GM13977 (cell line): ENCODE measurements at regions not wholly inside any gene's neighbourhood (a gene's known extent, or its start where the extent isn't known, plus 50 kb on each side); places are given as distances from the start of the nearest gene placed in this dataset.

Source experiments
- DNase-seq: peaks from one replicate; pipeline ENCODE4 v3.0.0; 2012; ENCODE audit warnings: low spot score
- in situ Hi-C: fragments of 300-500 bp; cut with MboI; formaldehyde crosslinking; loops from one replicate; pipeline ENCODE4 v1.12.0; 2022; ENCODE audit warnings: low sequenced_read_pairs, low pct_unique_long_range_greater_than_20kb, mixed read lengths, inconsistent platforms; ENCODE audit not compliant: unreplicated experiment
- TF ChIP-seq, protein P1 (sequence below): IDR thresholded peaks from 2 replicates; pipeline ENCODE4 v1.5.1; 2012; ENCODE audit warnings: mild to moderate bottlenecking, control low read depth; ENCODE audit not compliant: insufficient read depth; ENCODE audit errors: extremely low read depth, missing control alignments

DNA sequence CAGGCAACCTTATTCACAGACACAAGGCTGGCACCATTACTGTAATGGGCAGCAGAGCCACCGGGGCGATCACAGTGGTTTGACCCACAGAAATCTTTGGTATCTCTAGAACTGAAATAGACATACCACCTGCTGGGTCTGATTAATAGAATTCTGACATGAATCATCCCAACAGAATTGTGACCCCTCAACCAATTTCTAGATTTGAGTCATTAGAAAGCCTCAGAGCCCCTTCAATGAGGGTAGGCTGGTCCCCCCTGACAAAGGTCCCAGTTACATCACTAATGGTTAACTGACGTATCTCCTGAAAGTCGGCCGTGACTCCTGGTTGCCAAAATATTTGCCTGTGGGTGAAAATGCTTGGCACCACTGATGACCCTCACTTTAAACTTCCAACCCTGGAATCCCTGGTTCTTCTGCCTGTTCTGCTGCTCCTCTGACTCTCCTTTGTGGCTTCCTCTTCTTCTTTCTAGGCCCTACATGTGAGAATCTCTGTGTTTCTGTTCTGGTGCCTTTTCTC, 124.9 kb upstream of the ARID1B start:
- in situ Hi-C loops = no loop called here
- peak; percentile 48 for DNase-seq
- TF ChIP-seq, protein P1, sequence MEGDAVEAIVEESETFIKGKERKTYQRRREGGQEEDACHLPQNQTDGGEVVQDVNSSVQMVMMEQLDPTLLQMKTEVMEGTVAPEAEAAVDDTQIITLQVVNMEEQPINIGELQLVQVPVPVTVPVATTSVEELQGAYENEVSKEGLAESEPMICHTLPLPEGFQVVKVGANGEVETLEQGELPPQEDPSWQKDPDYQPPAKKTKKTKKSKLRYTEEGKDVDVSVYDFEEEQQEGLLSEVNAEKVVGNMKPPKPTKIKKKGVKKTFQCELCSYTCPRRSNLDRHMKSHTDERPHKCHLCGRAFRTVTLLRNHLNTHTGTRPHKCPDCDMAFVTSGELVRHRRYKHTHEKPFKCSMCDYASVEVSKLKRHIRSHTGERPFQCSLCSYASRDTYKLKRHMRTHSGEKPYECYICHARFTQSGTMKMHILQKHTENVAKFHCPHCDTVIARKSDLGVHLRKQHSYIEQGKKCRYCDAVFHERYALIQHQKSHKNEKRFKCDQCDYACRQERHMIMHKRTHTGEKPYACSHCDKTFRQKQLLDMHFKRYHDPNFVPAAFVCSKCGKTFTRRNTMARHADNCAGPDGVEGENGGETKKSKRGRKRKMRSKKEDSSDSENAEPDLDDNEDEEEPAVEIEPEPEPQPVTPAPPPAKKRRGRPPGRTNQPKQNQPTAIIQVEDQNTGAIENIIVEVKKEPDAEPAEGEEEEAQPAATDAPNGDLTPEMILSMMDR = no peak

DNA sequence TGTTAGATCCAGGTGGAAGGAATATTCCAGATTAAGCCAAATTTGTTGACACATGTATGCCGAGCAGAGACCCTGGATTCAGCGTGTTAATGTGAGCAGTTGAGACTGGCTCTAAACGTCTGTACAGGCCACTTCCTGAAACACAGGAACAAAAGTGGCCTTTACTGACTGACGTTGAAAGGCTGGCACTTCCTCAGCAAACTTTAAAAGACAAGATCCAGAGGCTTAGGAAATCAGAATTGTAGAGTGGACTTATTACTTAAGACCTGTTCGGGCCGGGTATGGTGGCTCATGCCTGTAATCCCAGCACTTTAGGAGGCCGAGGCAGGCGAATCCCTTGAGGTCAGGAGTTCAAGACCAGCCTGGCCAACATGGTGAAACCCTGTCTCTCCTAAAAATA, 125.7 kb upstream of the ARID1B start:
- no peak for DNase-seq
- TF ChIP-seq, protein P1 = no peak
- in situ Hi-C loops = no loop called here

DNA sequence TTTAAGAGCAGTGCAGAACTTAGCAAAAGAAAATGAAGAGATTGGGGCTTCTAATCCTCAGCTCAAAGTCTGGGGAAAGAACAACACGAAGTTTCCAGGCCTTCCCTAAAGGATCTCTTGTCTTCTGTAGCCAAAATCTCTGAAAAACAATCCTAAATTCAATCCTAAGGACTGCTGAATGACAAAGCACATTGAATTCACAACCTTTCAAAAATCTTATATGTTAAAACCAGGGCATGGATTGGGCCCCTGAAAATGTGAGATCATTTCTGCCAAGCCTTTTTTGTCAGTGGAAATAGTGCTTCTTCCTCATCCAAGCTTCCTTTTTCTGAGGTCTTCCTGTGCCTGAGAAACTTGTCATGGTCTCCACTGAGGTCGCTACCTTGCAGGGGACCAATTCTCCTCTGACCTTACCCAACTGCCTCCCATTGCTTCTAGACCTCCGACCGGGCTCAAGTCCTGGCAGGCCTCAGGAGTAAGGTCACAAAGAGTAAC, 126.2 kb upstream of the ARID1B start:
- in situ Hi-C loops = no loop called here
- TF ChIP-seq, protein P1 = no peak
- DNase-seq = no peak

DNA sequence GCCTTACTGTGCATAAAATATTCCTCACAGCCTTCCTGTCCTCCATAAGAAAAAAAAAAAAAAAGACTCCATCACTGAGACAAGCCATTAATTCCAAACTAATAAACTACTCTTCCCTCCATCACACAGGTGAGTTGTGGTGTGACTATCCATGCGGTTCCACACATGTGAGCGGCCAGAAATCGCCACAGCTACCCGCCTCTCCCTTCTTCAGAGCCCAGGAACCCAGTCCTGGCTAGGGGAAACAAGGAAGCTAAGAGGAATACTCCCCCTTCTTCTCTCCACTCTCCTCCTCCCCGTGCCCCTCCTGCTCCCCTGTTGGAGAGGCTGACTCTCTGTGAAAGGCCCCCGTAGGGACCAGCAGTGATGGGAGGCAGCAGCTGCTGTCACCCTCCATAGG, 128.6 kb upstream of the ARID1B start:
- in situ Hi-C loops = no loop called here
- DNase-seq = no peak
- TF ChIP-seq, protein P1 = no peak

DNA sequence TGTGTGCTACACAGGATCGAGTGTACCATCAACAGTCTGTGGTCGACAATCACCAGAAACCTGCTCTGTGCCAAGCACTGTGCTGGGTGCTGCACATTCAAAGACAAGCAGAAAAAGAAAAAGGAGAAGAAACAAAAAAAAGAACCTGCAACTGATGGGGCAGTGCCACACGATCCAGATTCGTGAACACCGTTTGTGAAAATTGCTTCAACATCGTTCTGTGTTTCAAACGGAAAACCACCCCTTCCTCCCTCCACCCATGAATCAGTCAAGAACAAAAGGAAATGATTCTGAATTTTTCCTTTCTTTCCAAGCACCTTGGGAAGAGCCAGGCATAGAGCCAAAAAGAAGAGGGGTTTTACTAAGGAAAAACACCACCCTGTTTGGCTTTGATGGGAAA, 129.2 kb upstream of the ARID1B start:
- TF ChIP-seq, protein P1 = no peak
- in situ Hi-C loops = no loop called here

DNA sequence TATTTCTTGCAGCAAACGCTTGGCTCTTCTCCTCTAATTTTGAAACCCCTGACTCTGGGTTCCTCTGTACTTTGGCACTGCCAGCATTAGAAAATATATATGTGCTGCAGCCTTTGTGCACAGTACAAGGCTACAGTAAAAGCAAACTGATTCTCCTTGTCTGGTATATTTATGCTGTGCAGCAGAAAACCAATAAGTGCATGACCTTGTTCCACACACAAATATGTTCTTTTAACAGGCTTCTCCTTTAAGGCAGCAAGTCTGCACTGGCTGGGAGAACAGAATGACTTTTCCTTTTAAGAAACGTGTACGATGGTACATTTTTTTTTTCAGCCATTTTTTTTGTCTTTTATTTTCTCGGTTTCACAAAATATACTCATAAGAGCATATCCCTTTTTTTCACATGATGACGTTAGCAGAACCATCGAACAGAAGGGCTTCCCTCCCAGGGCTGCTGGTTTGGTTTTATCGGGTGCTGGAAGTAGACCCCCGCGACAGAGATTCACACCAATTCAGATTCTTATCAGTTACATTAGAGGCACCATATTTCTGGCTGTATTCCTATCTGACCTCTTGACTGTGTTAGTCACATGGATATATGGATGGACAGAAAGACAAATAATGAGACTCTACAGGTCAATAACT, 129.9 kb upstream of the ARID1B start:
- in situ Hi-C loops = no loop called here
- TF ChIP-seq, protein P1 = no peak
- DNase-seq = no peak

More for the DNA sequence above, 129.2 kb upstream of the ARID1B start:
- no peak for DNase-seq

DNA sequence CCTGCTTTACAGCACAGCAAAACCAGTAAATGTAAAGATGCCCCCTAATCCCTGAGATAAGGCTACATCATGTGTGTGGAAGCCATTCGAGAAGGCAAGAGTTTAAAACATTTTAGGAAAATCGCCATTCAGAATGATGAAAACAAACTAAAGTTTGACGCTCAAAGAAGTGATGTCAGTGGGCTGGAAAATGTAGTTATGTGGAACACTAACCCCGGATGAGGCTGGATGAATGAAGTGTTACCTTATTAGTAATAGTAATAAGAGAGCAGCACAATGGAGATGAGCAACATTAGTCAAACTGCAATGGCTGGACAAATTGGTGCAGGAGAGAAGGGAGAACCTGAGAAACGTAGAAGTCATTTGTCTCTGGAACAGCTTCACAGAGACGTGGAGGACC, 130.7 kb upstream of the ARID1B start:
- TF ChIP-seq, protein P1 = no peak
- in situ Hi-C loops = no loop called here
- no peak for DNase-seq
